GM13977 (cell line): ENCODE measurements at regions not wholly inside any gene's neighbourhood (a gene's known extent, or its start where the extent isn't known, plus 50 kb on each side); places are given as distances from the start of the nearest gene placed in this dataset.

Experiments
- DNase-seq: peaks from one replicate; pipeline ENCODE4 v3.0.0; 2012; ENCODE audit warnings: low spot score
- CTCF ChIP-seq: IDR thresholded peaks from 2 replicates; pipeline ENCODE4 v1.5.1; 2012; ENCODE audit warnings: mild to moderate bottlenecking, control low read depth; ENCODE audit not compliant: insufficient read depth; ENCODE audit errors: extremely low read depth, missing control alignments
- in situ Hi-C: fragments of 300-500 bp; cut with MboI; formaldehyde crosslinking; loops from one replicate; pipeline ENCODE4 v1.12.0; 2022; ENCODE audit warnings: low sequenced_read_pairs, low pct_unique_long_range_greater_than_20kb, mixed read lengths, inconsistent platforms; ENCODE audit not compliant: unreplicated experiment

GRCh38 chr2:157170299-157170698 is 87.2 kb upstream of the GALNT5 start:
- no peak for DNase-seq
- in situ Hi-C loops, result no loop called here
- no peak for TF ChIP-seq CTCF

GRCh38 chr2:157172239-157172638 is 85.3 kb upstream of the GALNT5 start:
- no peak for TF ChIP-seq CTCF
- no peak for DNase-seq
- in situ Hi-C loops, result no loop called here

GRCh38 chr2:157172866-157173578 is 84.5 kb upstream of the GALNT5 start:
- in situ Hi-C loops, result no loop called here
- no peak for TF ChIP-seq CTCF
- no peak for DNase-seq

GRCh38 chr2:157173740-157174184 is 83.7 kb upstream of the GALNT5 start:
- in situ Hi-C loops, result no loop called here
- no peak for DNase-seq
- TF ChIP-seq CTCF, result no peak

- in situ Hi-C loops, result no loop called here
- no peak for TF ChIP-seq CTCF
- no peak for DNase-seq
These were observed 83.2 kb upstream of the GALNT5 start for GRCh38 chr2:157174321-157174720.

- no peak for DNase-seq
- in situ Hi-C loops, result no loop called here
- no peak for TF ChIP-seq CTCF
These were observed 80.9 kb upstream of the GALNT5 start for GRCh38 chr2:157176602-157177001.
